HFF-Myc (cell line): ENCODE measurements at regions not wholly inside any gene's neighbourhood (a gene's known extent, or its start where the extent isn't known, plus 50 kb on each side); places are given as distances from the start of the nearest gene placed in this dataset.

Source experiments
- DNase-seq: peaks from one replicate; pipeline ENCODE4 v3.0.0-alpha.2; 2011; ENCODE audit warnings: low read depth; ENCODE audit errors: extremely low read depth
- H3K4me3 ChIP-seq: replicated peaks from 2 replicates; pipeline ENCODE4 v1.5.1; 2011; ENCODE audit warnings: low read depth, mild to moderate bottlenecking, control low read depth, low read length
- TF ChIP-seq, protein P1 (sequence below): IDR thresholded peaks from 2 replicates; pipeline ENCODE4 v1.5.1; 2012; ENCODE audit warnings: mild to moderate bottlenecking, low read depth, low read length, control low read depth; ENCODE audit errors: missing control alignments

DNA sequence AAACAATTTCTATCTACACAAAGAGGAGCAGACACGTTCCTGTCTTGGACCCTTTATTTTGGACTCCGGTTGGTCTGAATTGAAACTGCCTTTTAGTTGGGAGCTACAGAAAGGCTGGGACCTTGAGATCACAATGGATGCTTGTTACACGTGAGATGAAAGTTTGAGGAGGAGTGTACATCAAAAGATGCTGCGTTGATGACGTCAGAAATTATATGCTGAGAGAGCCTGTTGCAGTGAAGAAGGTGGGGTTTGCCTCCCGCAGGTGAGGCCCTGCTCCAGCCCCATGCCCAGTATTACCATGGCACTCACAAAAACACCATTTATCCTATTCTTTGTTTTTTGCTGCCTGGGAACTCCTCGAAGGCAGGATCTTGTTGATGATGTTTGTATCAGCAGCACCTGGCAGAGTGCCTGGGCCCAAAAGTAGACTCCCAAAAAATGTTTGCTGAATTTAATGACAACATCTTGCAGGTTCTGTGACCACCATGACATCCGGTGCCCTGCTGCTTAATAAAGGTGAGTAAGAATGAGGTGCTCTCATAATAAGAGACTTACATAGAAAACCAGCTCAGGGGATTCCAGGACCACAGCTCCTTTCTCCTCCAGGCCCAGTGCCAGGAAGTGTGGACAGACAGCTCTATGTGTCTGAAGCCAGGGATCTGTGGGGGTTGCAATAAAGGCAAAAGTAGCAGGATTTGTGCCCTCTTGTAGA is 136.1 kb upstream of the UBE2E1 start:
- TF ChIP-seq, protein P1, sequence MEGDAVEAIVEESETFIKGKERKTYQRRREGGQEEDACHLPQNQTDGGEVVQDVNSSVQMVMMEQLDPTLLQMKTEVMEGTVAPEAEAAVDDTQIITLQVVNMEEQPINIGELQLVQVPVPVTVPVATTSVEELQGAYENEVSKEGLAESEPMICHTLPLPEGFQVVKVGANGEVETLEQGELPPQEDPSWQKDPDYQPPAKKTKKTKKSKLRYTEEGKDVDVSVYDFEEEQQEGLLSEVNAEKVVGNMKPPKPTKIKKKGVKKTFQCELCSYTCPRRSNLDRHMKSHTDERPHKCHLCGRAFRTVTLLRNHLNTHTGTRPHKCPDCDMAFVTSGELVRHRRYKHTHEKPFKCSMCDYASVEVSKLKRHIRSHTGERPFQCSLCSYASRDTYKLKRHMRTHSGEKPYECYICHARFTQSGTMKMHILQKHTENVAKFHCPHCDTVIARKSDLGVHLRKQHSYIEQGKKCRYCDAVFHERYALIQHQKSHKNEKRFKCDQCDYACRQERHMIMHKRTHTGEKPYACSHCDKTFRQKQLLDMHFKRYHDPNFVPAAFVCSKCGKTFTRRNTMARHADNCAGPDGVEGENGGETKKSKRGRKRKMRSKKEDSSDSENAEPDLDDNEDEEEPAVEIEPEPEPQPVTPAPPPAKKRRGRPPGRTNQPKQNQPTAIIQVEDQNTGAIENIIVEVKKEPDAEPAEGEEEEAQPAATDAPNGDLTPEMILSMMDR: no peak
- H3K4me3 ChIP-seq: no peak overlapping the region
- no peak for DNase-seq

DNA sequence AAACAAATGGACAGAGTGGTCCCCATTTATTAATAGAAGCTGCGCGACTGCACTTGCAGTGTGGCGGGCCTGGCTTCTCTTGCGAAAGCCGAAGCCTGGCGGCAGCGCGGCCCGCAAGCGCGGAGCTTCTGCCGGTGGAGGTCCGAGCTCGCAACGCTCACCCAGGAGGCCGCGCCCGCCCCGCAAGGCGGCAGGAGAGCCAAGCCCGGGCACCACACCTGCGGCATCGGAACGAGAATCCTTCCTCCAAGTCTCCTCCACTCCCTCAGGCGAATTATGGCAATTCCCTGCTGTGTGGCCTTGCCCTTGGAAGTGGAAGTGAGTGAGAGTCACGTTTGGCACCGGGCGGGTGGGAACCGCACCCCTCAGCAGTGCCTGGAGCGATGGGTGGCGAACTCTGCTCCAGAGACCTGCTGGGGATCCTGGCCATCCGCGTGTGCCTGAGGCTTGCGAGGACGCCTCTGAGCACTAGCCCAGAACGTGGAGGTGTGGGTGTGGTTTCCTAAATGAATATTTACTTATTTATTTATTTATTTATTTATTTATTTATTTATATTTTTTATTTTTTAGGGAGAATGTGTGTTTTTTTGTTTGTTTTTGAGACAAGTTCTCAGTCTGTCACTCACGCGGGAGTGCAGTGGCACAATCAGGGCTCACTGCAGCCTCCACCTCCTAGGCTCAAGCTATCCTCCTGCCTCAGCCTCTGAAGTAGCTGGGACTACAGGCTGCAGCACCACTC is 133.7 kb upstream of the UBE2E1 start:
- H3K4me3 ChIP-seq: no peak overlapping the region
- TF ChIP-seq, protein P1: no peak
- no peak for DNase-seq

DNA sequence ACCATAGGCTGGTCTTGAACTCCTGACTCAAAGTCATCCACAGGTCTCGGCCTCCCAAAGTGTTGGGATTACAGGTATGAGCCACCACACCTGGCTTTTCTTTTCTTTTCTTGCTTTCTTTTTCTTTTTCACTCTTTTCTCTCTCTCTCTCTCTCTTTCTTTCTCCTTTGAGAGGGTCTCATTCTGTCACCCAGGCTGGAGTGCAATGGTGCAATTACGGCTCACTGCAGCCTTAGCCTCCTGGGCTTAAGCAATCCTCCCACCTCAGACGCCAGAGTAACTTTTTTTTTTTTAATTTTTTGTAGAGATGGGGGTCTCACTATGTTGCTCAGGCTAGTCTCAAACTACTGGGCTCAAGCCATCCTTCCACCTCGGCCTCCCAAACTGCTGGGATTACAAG is 133.1 kb upstream of the UBE2E1 start:
- TF ChIP-seq, protein P1: no peak
- no peak for DNase-seq
- H3K4me3 ChIP-seq: no peak overlapping the region

DNA sequence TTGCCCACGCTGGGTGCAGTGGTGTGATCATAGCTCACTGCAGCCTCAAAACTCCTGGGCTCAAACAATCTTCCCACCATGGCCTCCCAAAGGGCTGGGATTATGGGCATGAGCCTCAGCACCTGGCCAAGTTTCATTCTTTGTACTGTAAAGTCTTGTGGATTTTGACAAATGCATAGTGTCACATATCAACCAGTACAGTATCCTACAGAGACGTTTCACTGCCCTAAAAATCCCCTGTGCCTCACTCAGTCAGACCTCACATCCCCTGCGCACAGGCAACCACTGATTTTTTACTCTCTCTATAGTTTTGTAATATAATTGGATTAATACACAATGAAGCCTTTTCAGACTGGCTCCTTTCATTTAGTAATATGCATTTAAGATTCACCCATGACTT is 130.7 kb upstream of the UBE2E1 start:
- no peak overlapping the region for H3K4me3 ChIP-seq
- no peak for DNase-seq
- TF ChIP-seq, protein P1: no peak

DNA sequence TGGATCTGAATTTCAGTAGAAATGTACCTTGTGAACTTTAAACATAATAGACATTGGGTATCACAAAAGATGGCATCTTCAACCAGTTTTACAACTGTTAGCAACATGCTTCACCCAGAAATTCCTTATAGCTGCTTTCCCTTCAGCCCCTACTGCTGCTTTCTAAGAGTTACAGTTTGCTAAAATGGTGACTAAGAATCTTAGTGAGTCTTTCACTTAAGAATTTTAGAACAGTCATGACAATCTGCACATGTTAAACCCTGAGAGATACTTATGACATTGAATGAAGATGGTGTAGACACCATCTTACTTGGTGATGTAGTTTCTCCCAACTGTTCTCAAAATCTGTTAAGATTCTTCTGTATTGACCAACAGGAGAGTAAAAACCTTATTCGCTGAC is 129.7 kb upstream of the UBE2E1 start:
- no peak for DNase-seq
- TF ChIP-seq, protein P1: no peak
- H3K4me3 ChIP-seq: no peak overlapping the region

DNA sequence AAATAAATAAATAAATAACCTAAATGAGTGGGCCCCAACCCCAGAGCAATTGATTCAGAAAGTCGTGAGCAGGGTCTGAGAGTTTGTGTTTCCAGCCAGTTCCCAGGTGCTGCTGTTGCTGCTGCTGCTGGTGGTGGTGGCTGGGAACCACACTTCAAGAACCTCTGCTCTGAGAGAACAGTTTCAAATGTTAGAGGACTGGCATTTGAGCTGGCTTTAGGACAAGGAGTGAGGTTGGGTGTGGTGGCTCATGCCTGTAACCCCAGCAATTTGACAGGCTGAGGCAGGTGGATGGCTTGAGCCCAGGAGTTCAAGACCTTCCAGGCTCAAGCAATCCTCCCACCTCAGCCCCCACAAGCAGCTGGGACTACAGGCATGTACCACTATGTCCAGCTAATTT is 123.1 kb upstream of the UBE2E1 start:
- no peak overlapping the region for H3K4me3 ChIP-seq
- DNase-seq: no peak
- TF ChIP-seq, protein P1: no peak
